Endothelial cell of umbilical vein (primary cell): ENCODE measurements at regions not wholly inside any gene's neighbourhood (a gene's known extent, or its start where the extent isn't known, plus 50 kb on each side); places are given as distances from the start of the nearest gene placed in this dataset.

Source experiments
- BruUV-seq: library from RNA; stranded (reverse); fragments of 400-500 nt; replicated peaks from 2 replicates; lab custom pipeline; 2021; lab: Mats Ljungman, UMichigan
- CTCF ChIA-PET: fragments of 300-600, 350-600 bp; sonication (Branson Sonifier 250); formaldehyde crosslinking; loops from one replicate; lab custom pipeline; 2021; ENCODE audit warnings: antibody characterized with exemption, inconsistent platforms; lab: Charles Lee
- POLR2A ChIA-PET: fragments of 300-600, 350-600 bp; sonication (Branson Sonifier 250); formaldehyde crosslinking; loops from one replicate; lab custom pipeline; 2021; ENCODE audit warnings: antibody characterized with exemption, inconsistent platforms; lab: Charles Lee
- DNase-seq: peaks from one replicate; pipeline ENCODE4 v3.0.0-alpha.2; 2011; ENCODE audit warnings: low read depth, low spot score
- FAIRE-seq: peaks from 2 replicates; lab custom pipeline; 2011; peaks lifted over from hg19 to GRCh38; lab: Jason Lieb, UNC
- H2AFZ ChIP-seq: 2 replicates; pipeline ENCODE4 v1.6.0; 2012; ENCODE audit warnings: low read depth, low read length, control low read depth, inconsistent platforms
- H3K27ac ChIP-seq: 2 replicates; pipeline ENCODE4 v1.5.1; 2011; ENCODE audit warnings: low read depth, mild to moderate bottlenecking, control low read depth, low read length, moderate library complexity; ENCODE audit not compliant: insufficient read depth
- H3K27me3 ChIP-seq, 2 experiments: 2 replicates each; pipeline versions ENCODE4 v1.6.0 to v1.6.1; 2011; ENCODE audit warnings: low read length in 2 of 2, mixed read lengths in 1 of 2; ENCODE audit not compliant: control insufficient read depth in 2 of 2, insufficient read depth in 2 of 2
- H3K36me3 ChIP-seq, 2 experiments: 2 replicates in 1 of 2; 3 replicates in 1 of 2; pipeline ENCODE4 v1.5.1; 2011; ENCODE audit warnings: low read length in 2 of 2, mild to moderate bottlenecking in 1 of 2, moderate library complexity in 1 of 2; ENCODE audit not compliant: control insufficient read depth in 2 of 2, insufficient read depth in 2 of 2; ENCODE audit errors: extremely low read depth in 1 of 2
- H3K4me1 ChIP-seq: 3 replicates; pipeline ENCODE4 v1.5.1; 2011; ENCODE audit warnings: mild to moderate bottlenecking, low read length; ENCODE audit not compliant: control insufficient read depth, insufficient read depth; ENCODE audit errors: extremely low read depth
- H3K4me2 ChIP-seq: 2 replicates; pipeline ENCODE4 v1.6.1; 2011; ENCODE audit warnings: low read length, control low read depth, mixed read lengths; ENCODE audit not compliant: insufficient read depth
- H3K4me3 ChIP-seq, 3 experiments: fragments of 200-600 bp in 1 of 3; sonication (generic), shearing (Covaris generic) in 1 of 3; replicated peaks in 1 of 3; 2 replicates each; pipeline ENCODE4 v1.5.1; 2011 to 2016; ENCODE audit warnings: control low read depth in 3 of 3, low read length in 3 of 3, mild to moderate bottlenecking in 2 of 3, inconsistent platforms in 1 of 3, low read depth in 1 of 3, moderate library complexity in 1 of 3; ENCODE audit not compliant: insufficient read depth in 1 of 3
- H3K79me2 ChIP-seq: 2 replicates; pipeline ENCODE4 v1.6.0; 2012; ENCODE audit warnings: low read length, inconsistent platforms; ENCODE audit not compliant: control insufficient read depth, insufficient read depth
- H3K9ac ChIP-seq: replicated peaks from 2 replicates; pipeline ENCODE3; 2011; ENCODE audit warnings: low read length, control low read depth; ENCODE audit not compliant: insufficient read depth; ENCODE audit errors: extremely low read depth
- H3K9me1 ChIP-seq: replicated peaks from 3 replicates; pipeline ENCODE4 v1.6.0; 2011; ENCODE audit warnings: mild to moderate bottlenecking, low read length; ENCODE audit not compliant: control insufficient read depth, insufficient read depth; ENCODE audit errors: extremely low read depth
- H3K9me3 ChIP-seq: replicated peaks from 2 replicates; pipeline ENCODE4 v1.5.1; 2012; ENCODE audit warnings: low read length, inconsistent platforms; ENCODE audit not compliant: control insufficient read depth, insufficient read depth
- H4K20me1 ChIP-seq: replicated peaks from 2 replicates; pipeline ENCODE3; 2011; ENCODE audit warnings: mild to moderate bottlenecking, low read length; ENCODE audit not compliant: control insufficient read depth, insufficient read depth; ENCODE audit errors: extremely low read depth
- EZH2 ChIP-seq: IDR thresholded peaks from 2 replicates; pipeline ENCODE4 v1.6.1; 2012; ENCODE audit warnings: borderline replicate concordance, low read depth, mild to moderate bottlenecking, moderate library complexity, low read length, inconsistent platforms; ENCODE audit not compliant: severe bottlenecking
- FOS ChIP-seq: IDR thresholded peaks from 2 replicates; pipeline ENCODE4 v1.6.1; 2011; ENCODE audit warnings: mild to moderate bottlenecking, low read length, moderate library complexity, borderline replicate concordance; ENCODE audit not compliant: insufficient read depth
- GATA2 ChIP-seq: IDR thresholded peaks from 2 replicates; pipeline ENCODE4 v1.7.0; 2011; ENCODE audit warnings: low read depth, mild to moderate bottlenecking, moderate library complexity, mixed read lengths, low read length; ENCODE audit not compliant: insufficient read length, insufficient read depth
- JUN ChIP-seq: IDR thresholded peaks from 2 replicates; pipeline ENCODE4 v1.6.1; 2011; ENCODE audit warnings: borderline replicate concordance, low read depth; ENCODE audit not compliant: insufficient read length, insufficient read depth
- MYC ChIP-seq: IDR thresholded peaks from one replicate; pipeline ENCODE4 v1.6.1; 2011; ENCODE audit warnings: mild to moderate bottlenecking, low read depth, low read length
- dilution Hi-C: fragments of 300-500 bp; cut with MboI; formaldehyde crosslinking; loops from one replicate; pipeline ENCODE4 v1.15.0; 2019; ENCODE audit warnings: low sequenced_read_pairs; ENCODE audit not compliant: extremely low pct_ligation_motif_present
- intact Hi-C: fragments of 100-400 bp; cut with micrococcal nuclease; formaldehyde crosslinking; loops from one replicate; pipeline ENCODE4 v1.10.0; 2022
- TF ChIP-seq, protein P1 (sequence below): IDR thresholded peaks from 2 replicates; pipeline ENCODE4 v1.6.1; 2011; ENCODE audit not compliant: insufficient read depth, insufficient read length

DNA sequence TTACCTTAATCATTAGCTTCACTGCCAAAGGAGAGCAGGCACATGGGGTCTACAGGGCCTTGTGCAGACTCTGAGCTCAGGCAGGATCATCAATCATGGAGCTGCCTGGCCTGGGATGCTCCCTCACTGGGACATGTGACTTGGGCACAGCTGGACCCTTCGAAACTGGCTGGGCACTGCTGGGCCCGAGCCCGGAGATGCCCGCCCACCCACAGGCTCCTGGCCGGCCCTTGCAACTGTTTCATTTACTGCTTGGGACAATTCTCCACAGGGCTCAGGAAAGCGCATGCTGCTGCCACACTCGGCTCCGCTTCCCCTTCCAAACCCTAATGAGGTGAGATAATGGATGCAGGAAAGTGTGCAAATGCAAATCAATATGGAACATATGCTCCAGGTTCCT, 387.5 kb downstream of the TRIM36 start:
- H2AFZ ChIP-seq: no peak overlapping the region
- H4K20me1 ChIP-seq: no peaks in the 10 kb centered on the region
- ChIA-PET CTCF (no interaction called here), POLR2A (no interaction called here)
- dilution Hi-C loops (no loop called here), intact Hi-C loops (no loop called here)
- no peak for FAIRE-seq
- H3K4me3 ChIP-seq: no peak overlapping the region
- no peak overlapping the region for H3K9ac ChIP-seq
- no peak overlapping the region for H3K27ac ChIP-seq
- H3K27me3 ChIP-seq: no peaks in the 10 kb centered on the region
- TF ChIP-seq MYC: no peak
- TF ChIP-seq, protein P1, sequence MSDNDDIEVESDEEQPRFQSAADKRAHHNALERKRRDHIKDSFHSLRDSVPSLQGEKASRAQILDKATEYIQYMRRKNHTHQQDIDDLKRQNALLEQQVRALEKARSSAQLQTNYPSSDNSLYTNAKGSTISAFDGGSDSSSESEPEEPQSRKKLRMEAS: no peak
- no peak for TF ChIP-seq EZH2
- no peak for TF ChIP-seq JUN
- H3K4me1 ChIP-seq: no peaks in the 10 kb centered on the region
- H3K36me3 ChIP-seq: no peaks in the 10 kb centered on the region
- no TSS peak for BruUV-seq
- no peak for DNase-seq
- no peak overlapping the region for H3K4me2 ChIP-seq
- H3K9me1 ChIP-seq: no peaks in the 10 kb centered on the region
- peaks cover 5% of the 10 kb centered on the region for H3K9me3 ChIP-seq
- no peaks in the 10 kb centered on the region for H3K79me2 ChIP-seq

DNA sequence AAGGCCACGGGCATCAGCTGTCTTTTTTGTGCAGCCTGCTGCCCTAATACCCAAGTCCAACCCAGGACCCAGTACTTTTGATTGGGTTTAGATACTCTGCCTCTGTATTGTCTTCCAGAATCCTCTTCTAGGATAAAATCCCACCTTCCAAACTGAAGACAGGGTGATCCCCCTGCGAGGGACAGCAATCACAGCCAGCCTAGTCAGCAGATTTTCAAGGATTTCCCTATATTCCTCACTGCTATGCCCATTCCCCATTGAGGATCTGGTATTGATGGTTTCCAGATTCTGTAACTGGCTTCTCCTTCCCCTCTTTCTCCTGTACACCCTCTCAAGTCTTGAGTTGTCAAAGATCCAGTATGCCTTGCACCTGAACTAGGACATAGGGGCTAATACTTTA, 389.4 kb downstream of the TRIM36 start:
- dilution Hi-C loops: no loop called here

More for the DNA sequence above, 389.4 kb downstream of the TRIM36 start:
- Histone ChIP-seq H3K4me2 (no peak overlapping the region), H3K9me1 (no peaks in the 10 kb centered on the region), H3K9ac (no peak overlapping the region), H4K20me1 (no peaks in the 10 kb centered on the region), H3K9me3 (peaks cover 6% of the 10 kb centered on the region), H3K27ac (no peak overlapping the region), H3K36me3 (no peaks in the 10 kb centered on the region), H3K79me2 (no peaks in the 10 kb centered on the region), H3K4me3 (no peak overlapping the region), H2AFZ (no peak overlapping the region), H3K27me3 (no peaks in the 10 kb centered on the region), H3K4me1 (no peaks in the 10 kb centered on the region)
- FAIRE-seq (no peak), DNase-seq (no peak)
- TF ChIP-seq EZH2: no peak
- no peak for TF ChIP-seq MYC
- no peak for TF ChIP-seq GATA2
- no peak for TF ChIP-seq FOS
- TF ChIP-seq JUN: no peak
- TF ChIP-seq, protein P1: no peak
- ChIA-PET POLR2A (no interaction called here), CTCF (no interaction called here)
- intact Hi-C loops: no loop called here
- BruUV-seq: no TSS peak
